ENCODE measurements at regions not wholly inside any gene's neighbourhood (a gene's known extent, or its start where the extent isn't known, plus 50 kb on each side); places are given as distances from the start of the nearest gene placed in this dataset.

DNA sequence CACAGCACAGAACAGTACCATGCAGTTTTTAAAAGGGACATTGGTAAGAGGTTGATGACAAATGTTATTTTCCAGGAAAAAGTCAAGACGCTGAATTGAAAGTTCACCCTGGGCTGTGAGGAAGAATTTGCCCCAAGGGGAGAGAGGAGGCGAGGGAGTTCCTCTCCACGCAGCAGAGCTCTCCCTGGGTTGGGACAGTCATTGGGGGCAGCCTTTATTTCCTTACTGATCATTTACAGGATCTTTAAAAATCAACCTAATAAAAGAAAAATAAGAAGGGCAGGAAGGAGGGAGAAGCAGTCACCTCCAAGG lies 49.9 kb upstream of the WNT7B start:
- no peak for DNase-seq

DNA sequence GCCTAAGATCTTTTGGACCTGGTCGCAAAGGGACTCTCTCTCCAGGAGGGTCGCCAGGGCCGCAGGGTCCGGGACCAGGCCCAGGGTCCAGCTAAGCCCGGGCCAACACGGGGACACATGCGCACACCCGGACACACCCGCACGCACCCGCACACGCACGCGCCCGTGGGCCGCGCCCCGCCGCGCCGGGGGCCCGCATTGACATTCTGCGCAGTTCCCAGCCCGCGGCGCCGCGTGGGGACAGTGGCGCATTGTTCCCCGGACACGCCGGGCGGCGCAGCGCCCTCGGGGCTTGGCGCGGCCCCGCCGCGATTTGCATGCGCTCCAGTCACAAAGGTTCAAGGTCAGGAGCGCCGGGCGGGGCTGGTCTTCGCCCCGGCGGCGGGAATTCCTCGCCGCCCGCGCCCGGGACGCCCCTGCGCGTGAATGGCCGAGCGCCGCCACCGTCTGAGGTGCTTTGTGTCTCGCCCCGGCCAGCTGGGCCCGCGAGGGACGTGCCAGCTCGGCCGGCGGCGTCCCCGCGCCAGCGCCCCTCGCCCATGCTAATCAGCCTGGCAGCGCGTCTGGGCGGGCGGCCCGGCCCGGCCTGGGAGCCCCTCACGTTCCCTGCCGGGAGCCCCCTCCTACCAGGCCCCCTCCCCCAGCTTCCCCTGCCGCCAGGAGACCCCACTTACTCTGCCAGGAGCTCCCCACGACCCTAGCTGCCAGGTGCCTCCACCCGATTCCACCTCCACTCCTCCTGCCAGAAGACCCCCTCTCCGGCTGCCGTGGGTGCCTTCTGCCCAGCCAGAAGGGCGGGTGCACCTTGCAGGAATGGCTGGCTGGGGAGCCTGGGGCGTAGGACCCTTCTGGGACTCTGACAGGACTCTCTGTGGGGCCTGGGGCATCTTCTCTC lies 50.5 kb upstream of the WNT7B start:
- DNase-seq, result peak; percentile 12

DNA sequence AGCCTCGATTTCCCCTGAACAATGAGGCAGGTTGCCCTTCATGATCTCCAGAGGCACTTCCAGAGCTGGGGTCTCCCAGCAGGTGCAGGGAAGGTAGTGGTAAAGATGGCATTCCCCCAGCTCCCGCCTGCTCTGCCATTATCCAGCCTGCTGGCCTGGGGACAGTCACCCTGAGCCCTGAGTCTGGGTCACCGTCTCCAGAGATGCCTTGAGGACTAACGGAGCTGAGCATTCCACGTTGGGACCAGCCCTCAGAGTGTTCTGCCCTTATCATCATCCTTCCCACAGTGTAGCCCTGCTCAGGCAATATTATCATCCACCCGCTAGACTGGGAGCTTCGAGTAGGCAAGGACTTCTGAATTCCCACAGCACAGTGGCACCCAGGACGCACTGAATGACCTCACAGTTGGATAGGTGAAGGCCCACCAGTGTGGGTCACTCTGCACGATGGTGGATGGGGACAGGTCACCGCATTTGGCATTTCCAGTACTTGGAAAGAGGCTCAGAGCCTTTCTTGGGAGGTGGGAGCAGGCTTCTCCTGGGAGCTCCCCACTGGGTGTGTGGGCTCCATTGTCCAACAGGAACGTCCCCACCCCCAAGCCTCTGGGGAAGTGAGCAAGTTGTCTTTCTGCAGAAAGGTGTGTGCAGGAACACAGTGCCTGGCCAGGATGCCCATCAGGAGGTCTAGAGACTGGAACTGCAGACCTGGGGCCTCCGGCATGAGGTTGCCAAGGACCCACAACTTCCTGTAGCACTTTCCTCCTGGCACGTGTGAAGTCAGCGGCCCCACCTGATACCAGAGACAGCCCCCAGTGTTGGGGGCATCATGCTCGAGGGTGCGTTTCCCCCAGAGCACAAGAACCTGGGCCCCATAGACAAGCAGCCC lies 51.4 kb upstream of the WNT7B start:
- peak; percentile 14 for DNase-seq

DNA sequence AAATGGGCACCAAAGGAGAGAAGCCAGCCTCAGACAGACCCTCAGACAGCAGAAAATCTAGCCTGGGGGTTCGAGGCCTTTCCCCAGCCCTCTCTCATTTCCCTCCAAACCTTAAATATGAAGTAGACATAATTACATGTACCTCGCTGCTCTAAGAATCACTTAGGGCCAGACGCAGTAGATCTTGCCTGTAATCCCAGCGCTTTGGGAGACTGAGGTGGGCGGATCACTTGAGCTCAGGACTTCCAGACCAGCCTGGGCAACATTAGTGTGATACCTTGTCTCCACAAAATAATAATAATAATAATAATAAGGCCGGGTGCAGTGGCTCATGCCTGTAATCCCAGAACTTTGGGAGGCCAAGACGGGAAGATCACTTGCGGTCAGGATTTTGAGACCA lies 52.1 kb upstream of the WNT7B start:
- no peak for DNase-seq

DNA sequence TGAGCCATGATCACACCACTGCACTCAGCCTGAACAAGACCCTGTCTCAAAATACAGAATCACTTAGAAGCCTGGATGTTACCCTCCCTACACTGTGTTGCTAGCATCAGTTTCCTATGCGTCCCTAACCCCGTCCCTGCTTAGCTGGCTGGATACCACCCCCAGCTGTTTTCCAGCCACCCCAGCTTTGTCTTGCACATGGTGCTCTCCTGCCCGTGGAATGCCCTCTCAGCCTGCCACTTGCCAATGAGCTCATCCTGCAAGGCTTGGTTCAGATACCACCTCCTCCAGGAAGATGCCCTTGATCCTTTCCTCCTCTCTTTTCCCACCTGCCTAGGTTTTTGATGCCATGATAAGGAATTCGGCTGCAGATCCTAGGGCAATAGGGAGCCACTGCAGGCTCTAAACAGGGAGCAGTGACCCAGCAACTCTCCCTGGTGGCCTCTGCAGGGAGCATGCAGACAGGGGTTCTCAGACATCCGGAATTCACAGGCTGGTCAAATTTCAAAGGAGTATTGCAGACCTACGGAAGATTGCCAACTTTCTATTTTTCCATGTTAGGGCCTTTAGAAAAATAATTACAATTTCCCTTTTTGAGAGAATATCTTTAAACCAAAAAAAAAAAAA lies 52.7 kb upstream of the WNT7B start:
- no peak for DNase-seq

DNA sequence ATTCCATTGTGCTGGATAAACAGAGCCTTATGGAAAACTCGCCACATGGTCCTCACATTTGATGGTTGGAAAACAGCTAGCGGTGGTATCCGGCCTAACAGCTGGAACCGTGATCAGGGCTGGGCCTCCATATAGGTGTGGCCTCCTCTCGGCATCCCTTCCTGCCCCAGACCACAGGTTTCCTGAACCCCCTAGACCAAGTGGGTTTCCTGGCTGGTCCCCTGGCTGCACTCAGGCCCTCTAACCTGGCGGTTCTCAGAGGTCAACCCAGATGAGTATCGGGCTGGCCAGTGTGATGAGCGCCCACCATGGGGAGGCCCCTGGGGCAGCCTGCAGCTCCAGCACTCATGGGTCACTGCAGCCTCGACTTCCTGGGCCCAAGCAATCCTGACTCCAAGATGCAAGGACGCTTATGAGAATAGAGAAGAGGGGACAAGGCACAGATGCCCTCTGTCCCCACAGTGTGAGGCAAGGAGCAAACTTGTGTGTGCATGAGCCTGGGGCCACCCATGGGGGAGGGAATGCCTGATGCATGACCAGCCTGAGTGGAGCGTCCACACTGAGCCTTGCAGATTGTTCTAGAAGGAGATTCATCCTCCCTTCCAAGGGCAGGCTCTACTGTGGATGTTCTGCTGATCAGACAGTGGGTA lies 53.4 kb upstream of the WNT7B start:
- peak; percentile 12 for DNase-seq

DNA sequence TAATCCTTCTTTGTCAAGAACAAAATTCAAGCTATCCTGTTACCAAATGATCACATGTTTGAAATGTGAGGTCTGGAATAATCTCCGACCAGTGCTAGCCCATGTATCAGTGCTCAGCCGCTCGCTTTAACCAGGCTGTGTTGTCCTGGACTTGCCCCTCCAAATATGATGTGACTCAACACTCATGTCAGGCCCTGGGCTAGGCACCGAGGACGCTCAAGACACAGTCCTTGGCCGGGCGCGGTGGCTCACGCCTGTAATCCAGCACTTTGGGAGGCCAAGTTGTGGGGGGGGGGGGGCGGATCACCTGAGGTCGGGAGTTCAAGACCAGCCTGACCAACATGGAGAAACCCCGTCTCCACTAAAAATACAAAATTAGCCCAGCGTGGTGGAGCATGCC lies 54.1 kb upstream of the WNT7B start:
- no peak for DNase-seq

DNA sequence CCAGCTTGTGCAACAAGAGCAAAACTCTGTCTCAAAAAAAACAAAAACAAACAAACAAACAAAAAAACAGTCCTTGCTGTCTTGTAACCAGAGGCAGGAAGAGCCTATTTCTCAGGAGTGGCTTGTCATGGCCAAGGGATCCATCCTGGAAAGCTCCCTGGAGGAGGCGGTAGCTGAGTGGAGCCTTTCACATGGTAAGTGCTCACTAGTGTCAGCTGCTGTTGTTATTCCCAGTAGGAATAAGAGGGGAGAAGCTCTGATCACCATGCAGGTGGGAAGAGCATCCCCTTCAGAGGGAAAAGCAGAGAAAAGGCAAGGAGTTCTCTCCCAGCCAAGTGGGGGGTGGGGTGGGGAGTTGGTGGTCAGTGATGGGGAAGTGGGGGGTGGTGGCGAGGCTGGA lies 54.6 kb upstream of the WNT7B start:
- no peak for DNase-seq

DNA sequence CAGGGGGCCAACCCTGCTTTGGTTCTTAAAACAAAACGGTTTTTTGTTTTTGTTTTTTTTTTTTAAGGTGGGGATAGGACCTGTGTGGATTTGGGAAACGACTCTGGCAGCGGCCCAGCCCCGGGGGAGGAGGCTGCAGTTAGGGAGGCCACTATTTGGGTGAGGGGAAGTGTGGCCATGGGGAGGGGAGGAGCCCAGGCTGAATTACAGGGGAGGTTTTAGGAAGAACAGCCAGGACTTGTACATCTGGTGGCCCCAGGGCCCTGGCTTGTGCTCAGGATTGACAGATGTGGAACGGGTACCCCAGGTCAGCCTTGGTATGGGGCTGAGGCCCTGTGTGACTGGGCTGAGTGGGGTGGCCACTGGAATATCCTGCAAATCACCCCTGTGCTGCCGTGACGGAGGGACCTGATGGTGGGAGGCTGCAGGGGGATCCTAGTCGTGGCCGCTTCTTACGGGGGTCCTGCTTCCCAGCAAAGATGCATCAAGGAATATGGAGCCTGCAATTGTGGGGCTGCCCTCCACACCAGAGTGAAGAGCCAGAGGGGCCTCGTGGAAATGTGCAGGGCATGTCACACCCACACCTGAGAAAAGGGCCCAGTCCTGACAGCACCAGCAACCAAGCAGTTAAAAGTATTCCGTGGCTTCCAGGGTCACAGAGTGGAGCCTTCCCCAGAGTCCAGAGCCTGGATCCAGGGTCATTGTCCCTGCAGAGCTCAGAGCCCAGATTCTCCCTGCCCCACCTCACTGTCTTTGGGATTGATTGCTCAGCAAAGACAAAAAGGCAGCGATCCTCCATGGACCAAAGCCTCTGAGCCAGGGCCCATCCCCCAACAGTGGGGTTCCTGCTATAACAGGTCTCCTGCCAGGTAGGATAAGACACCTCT lies 55.2 kb upstream of the WNT7B start:
- peak; percentile 16 for DNase-seq

DNA sequence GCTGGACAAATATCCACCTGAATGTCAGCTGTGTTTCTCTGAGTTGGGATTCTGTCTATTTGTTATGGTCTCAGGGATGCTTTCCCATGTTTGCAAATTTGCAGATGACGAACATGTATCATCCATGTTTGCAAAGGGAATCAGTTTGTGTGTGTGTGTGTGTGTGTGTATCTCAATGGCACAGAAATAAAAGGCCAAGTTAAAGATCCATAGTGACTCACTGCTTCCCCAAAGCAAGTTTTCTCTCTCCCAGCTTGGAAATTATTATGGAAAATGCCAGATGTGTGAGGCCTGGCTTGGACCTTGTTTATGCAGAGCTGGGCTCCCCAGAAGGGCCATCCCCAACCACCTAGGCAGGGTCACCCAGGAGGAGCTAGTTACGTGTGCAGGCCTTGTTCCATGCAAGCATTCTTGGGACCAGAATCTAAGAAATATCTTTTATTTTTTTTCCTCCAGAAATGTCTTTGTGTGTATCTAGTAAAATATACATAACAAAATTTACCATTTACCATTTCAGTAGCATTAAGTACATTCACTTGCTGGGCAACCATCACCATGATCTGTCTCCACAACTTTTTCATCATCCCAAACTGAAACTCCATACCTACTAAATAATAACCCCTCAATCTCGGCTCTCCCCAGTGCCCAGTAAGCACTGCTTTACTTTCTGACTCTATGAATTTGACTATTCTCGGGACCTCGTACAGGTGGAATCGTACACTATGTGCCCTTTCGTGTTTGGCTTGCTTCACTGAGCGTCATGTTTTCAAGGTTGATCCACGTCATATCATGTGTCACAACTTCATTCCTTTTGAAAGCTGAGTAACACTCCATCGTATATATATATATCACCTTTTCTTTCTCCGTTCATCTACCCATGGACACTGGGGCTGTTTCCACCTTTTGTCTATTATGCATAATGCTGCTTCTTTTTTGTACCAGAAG lies 56.6 kb upstream of the WNT7B start:
- DNase-seq, result no peak

DNA sequence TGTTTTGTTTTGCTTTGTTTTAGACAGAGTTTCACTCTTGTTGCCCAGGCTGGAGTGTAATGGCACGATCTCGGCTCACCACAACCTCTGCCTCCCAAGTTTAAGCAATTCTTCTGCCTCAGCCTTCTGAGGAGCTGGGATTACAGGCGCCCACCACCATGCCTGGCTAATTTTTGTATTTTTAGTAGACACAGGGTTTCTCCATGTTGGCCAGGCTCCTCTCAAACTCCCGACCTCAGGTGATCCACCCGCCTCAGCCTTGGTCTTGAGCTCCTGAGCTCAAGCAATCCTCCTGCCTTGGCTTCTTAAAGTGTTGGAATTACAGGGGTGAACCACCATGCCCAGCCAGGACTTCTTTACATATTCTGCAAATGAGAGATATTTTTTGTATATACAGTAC lies 57.5 kb upstream of the WNT7B start:
- peak; percentile 4 for DNase-seq

DNA sequence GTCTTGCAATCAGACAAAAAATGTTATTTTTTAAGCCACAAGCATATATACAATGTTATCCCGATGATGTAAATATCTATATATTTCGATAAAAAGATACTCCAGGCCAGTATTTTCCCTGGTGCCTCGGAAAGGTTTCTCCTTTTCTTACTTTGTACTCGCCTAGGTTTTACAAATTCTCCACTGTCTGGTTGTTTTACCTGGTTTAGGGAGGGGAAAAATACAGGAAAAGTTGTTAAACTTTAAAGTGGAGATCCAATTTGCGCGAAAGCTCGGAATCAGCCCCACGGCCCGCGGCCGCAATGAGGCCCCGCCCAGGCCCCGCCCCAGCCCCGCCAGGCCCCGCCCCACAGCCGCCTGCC lies 58.4 kb upstream of the WNT7B start:
- DNase-seq, result no peak

DNA sequence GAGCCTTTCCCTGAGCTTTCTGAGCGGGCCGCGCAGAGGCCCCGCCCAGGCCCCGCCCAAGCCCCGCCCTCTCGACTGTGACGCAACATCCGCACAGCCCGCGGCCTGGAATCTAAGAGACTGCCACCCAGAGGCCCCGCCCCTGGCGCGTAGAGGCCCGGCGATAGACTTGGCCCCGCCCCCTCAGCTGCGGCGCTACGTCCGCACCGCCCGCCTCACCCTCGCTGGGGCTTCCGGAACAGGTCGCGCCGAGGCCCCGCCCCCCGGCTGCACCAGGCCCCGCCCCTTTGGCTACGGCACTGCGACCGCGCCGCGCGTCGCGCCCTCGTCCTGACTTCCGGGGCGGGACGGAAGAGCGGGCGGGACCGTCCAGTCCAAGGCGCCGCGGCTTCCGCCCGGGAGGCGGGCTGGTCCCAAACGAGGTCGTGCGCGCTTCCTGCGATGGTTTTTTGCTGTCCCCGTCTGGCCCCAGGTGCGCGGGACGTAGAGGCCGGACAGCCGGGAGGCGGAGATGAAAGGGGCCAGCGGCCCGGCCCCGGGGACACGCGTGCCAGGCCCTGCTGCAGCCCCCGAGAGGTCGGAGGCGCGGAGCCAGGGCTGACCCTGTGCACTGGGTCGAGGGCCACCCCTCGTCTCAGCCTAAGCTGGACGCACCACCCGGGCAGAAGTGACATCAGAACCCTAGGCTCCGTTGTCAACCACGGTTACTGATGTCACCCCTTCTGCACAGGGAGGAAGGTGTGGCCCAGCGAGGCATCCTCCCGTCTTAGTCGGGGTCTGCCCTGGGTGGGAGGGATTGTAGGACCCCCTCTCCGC lies 59.0 kb upstream of the WNT7B start:
- DNase-seq, result peak; percentile 100

DNA sequence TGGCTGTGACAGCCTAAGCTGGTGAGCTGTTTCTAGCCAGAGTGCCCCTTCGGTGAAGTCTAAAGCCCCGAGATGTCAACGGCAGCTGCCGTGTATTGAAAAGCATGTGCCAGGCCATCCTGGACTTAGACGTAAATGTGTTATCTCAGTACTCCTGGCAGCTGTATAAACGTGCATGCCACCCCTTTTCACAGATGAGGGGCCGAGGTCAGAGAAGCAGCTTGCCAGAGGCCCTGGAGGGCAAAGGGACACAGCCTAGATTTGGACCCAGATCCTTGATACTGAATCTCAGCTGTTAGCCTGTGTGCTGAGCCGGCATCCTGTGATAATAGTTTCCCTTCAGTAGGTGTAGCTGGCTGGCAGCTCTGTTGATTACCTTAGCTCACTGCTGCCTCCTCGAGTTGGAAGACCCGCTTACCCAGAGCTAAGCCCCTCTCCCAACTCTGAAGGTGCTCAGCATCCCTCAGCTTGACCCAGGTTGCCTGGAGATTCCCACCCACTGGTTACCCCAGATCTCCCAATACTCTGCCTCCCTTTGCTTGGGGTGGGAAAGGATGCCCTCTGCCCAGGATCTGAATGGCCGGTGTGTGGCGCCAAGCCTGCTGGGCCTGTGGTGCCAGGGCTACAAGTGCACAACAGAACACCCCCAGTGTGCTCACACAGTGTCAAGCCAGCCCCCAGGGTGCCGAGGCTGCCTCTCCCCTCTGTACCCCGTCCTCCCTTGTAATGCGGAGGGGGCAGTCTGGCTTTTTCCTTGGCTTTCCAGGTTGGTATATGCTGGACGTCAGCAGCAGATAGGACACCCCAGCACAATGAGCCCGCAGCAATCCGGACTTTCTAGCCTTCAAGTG lies 59.8 kb upstream of the WNT7B start:
- peak; percentile 67 for DNase-seq

DNA sequence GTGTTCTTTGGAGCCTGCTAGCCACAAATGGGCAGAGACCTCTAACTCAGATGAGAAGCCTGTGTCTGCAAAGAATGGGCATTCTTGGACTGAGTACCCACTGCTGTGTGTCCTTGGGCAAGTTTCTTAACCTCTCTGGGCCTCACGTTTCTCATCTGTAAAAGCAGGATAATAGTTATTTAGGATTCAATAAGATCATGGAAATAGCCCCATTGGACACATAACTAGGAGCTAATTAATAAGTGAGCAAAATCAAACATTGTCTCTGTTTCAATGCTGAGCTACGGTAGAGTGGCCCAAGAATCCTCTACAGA lies 61.2 kb upstream of the WNT7B start:
- no peak for DNase-seq

DNA sequence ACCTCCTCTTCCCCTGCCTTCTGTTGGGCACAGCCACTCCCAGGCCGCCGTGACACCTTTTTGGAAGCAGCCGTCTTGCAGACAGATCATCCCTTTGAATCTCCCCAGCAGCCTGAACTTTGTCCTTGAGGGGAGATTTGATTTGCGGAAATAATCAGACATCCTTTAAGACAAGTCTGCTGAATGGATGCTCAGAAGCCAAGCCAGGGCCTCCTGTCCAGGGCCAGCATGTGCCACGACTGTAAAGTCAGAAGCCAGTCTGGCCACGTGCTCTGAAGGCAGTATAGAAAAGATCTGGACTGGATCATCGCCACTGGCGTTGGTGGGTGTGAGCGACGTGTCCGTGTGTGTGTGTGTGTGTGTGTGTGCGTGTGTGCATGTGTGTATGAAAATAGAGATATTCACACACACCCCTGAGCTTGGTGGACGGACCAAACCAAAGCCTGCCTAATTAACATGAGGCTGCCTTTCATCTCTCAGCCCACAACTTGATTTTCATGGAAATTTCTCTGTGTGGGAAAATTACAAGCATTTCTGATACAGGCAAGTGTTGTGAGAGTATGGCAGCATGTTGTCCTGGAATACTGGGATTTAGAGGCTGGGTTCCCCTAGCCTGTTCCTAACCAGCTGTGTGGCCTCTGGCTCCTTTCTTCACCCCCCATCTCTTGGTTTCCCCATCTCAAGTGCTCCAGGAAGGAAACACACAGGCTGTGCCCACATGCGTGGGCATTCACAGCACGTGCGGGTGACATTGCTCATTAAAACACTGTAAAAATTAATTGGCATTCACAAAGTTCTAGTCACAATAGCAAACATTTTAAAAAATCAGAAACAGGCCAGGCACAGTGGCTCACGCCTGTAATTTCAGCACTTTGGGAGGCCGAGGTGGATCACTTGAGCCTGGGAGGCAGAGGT lies 61.8 kb upstream of the WNT7B start:
- peak; percentile 7 for DNase-seq

DNA sequence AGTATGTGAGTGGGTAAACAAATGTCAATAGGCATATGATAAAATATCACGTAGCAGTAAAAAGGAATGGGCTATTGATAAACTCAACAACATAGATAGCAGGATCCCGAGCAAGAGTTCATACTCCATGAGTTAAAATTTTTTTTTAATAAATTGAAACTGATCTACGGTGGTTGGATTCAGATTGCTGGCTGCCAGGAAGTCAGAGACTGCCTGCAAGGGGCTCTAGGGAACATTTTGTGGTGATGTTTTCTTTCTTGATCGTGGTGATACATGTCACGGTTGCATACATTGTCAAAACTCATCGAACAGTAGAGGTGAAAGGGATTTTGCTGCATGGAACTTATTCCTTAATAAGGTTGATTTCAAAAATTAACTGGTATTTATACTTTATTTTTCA lies 62.6 kb upstream of the WNT7B start:
- no peak for DNase-seq
